GM12892 (cell line): ENCODE measurements at regions not wholly inside any gene's neighbourhood (a gene's known extent, or its start where the extent isn't known, plus 50 kb on each side); places are given as distances from the start of the nearest gene placed in this dataset.
"Not testable (repeated sequence)": the region's sequence is repeated elsewhere in the genome, so short reads cannot be mapped to it uniquely, and the experiment has no call there.

ENCODE experiments used
- POLR2A ChIP-seq: IDR thresholded peaks from 2 replicates; pipeline ENCODE4 v1.6.1; 2011; ENCODE audit warnings: low read depth, low read length, control low read depth
- POLR2AphosphoS5 ChIP-seq: IDR thresholded peaks from 2 replicates; pipeline ENCODE4 v1.6.1; 2011; ENCODE audit warnings: low read depth, low read length, control low read depth

DNA sequence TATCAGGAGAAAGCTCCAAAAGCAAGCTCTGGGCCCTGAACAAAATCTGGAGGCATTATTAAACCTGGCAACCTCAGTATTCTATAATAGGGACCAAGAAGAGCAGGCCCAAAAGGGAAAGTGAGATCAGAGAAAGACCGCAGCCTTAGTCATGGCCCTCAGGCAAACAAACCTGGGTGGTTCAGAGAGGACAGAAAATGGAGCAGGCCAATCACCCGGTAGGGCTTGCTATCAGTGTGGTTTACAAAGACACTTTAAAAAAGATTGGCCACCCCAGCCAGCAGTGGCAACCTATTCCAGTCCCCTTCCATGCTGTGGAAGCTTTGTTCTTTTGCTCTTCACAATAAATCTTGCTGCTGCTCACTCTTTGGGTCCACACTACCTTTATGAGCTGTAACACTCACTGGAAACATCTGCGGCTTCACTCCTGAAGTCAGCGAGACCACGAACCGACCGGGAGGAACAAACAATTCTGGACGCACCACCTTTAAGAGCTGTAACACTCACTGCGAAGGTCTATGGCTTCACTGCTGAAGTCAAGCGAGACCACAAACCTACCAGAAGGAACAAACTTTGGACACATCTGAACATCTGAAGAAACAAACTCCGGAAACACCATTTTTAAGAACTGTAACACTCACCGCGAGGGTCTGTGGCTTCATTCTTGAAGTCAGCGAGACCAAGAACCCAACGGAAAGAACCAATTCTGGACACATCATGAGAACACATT is 1821.2 kb upstream of the PCDH20 start:
- not testable (repeated sequence) for TF ChIP-seq POLR2AphosphoS5, POLR2A
